ENCODE measurements at regions not wholly inside any gene's neighbourhood (a gene's known extent, or its start where the extent isn't known, plus 50 kb on each side); places are given as distances from the start of the nearest gene placed in this dataset.

- TF ChIP-seq REST (IDR thresholded peaks at IDR 0.05), result no peak
- no peak for TF ChIP-seq CTCF (IDR thresholded peaks at IDR 0.05; ENCODE audit: low read depth, low read length, missing input control)
- no peak for TF ChIP-seq FOXA1 (IDR thresholded peaks at IDR 0.05)
- no peak for TF ChIP-seq RAD21 (IDR thresholded peaks at IDR 0.05)
- TF ChIP-seq ATF3 (IDR thresholded peaks at IDR 0.05), result no peak
- no peak for TF ChIP-seq TAF1 (conservative IDR thresholded peaks at IDR 0.05)
- TF ChIP-seq SP1 (IDR thresholded peaks at IDR 0.05), result no peak
- TF ChIP-seq ZBTB33 (IDR thresholded peaks at IDR 0.05), result no peak
These were observed 268.2 kb upstream of the ATP2B1 start for GRCh38 chr12:89976866-89977265.
